LoVo (cell line): ENCODE measurements at regions not wholly inside any gene's neighbourhood (a gene's known extent, or its start where the extent isn't known, plus 50 kb on each side); places are given as distances from the start of the nearest gene placed in this dataset.

Source experiments
- DNase-seq: peaks from one replicate; pipeline ENCODE4 v3.0.0-alpha.2; 2016; ENCODE audit warnings: low spot score

DNA sequence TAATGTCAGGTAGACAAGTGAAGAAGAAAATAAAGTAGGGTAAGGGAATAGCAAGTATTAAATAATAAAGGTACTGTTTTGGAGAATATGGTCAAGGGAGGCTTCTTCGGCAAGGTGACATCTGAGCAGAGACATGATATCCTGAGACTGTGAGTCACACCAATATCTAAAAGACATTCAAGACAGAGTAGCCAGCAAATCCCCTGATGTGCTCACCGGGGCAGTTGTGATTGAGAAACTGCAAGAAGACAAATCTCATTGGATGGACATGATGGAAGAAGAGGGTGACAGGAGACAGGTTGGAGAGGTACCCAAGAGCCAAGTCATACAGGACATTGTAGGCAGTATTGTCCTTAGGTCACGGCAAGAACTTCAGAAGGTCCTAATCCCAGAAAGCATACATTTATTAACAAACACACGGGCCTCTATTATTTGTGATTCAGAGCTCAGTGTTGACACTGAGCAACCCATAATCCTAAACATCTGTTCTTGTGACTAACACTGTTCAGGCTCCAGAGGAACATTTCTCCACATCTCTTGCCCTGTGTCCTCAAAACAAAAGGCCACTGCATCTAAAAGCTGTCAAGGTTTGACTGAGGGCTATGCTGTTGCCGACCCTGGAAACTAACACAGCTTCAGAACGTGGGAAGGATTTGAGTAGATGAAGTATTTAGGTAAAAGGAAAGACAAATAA, 258.7 kb upstream of the CLINT1 start:
- no peak for DNase-seq

DNA sequence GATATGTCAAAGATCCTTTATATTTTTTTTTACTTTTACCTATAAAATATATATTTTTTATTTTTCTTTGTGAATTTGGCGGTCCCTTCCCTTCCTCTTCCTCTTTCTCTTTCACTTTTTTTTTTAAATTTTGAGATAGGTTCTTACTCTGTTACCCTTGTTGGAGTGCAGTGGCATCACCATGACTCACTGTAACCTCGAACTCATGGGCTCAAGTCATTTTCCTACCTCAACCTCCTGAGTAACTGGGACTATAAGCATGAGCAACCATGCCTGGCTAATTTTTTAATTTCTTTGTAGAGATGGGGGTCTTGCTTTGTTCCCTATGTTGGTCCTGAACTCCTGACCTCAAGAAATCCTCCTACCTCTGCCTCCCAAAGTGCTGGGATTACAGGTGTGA, 258.0 kb upstream of the CLINT1 start:
- no peak for DNase-seq

DNA sequence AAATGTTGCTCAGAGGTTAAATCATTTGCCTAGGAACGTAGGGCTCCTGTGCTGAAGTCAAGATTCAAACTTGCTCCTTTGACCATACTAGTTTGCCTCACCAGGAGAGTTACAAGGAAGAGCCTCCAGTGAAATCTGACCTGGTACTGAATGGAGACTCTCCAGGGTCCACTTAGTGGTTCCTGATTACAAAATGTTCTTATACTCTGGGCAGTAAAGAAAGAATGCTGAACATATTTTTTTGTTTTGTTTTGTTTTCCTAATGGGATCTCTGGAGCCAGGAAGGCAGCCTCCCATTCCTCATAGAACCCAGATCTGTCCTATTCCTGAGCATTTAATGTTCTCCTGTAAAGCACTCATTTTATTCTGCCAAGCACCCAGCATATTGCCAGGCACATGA, 256.5 kb upstream of the CLINT1 start:
- DNase-seq = no peak

DNA sequence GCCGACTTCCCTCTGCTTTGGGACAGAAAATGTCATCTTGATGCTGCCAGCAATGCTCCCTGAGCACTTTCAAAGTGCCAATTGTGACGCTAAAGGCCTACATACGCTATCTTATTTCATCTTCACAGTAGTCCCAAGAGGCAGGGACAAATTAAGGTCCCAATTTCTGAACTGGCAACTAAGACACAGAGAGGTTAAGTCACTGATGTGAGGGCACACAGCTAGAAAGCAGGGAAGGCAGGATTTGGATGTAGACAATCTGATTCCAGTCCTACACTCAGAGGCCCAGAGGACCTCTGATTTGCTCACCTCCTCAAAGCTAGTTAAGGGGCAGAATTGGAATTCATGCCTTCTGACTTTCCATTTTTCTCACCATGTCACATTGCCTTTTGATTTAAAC, 249.2 kb upstream of the CLINT1 start:
- no peak for DNase-seq

DNA sequence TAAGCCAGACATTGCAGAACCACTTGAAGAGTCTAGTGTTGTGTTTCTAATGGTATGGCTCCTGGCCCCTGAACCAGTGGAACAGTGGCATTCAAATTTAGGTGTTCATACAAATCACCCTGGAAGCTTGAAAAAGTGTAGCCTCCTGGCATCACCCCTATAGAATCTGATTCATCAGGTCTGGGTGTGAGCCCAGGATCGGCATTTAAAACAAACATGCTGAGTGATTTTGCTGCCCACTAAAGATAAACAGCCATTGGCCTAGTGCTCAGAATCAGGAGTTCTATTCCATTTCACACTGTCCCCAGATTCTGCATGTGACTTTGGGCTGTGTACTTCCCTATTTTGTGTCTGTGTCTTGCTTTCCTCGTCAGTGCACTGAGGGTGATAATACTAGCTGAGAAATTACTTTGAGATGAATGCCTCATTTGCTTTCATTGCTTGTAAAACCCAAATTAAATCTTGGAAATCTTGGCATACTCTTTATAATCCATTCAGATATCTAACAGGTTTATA, 241.5 kb upstream of the CLINT1 start:
- DNase-seq = no peak

DNA sequence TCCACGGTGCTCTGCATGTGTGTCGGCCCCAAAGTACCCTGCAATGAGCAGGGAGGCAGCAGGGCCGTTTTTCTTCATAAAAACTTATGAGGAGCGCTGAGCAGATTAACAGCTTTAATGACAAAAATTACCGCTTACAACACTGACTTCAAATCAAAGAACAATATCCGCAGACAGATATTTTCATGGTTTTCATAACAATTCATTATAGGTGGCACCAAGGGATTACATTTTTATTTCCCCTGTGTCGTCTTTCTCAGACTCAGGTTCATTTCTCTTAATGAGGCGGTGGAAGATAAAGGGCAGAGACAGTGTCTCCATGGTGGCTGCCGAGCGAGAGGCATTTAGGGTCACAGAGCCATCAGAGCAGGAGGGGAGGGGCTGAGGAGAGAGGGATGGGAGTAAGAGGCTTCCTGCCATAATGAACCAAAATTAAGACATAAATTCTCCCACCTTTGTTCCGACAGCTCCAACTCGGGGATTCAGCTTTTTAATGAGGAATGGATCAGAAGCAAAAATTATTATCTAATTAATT, 240.7 kb upstream of the CLINT1 start:
- no peak for DNase-seq

DNA sequence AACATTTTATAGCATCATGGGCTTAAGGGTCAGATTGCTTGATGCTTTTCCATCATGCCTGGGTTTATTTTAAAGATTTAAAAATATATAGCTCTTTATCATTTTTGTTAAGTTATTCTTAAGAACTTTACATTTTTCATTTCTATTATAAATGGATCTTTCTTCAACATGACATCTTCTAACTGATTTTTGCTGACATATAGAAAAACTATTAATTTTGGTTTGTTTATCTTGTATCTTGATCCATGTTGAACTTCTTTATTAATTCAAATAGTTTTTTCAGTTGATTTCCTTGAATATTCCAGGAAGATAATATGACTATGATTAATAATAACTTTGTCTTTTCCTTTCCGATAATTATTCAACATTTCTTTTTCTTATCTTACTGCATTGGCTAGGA, 237.9 kb upstream of the CLINT1 start:
- no peak for DNase-seq

DNA sequence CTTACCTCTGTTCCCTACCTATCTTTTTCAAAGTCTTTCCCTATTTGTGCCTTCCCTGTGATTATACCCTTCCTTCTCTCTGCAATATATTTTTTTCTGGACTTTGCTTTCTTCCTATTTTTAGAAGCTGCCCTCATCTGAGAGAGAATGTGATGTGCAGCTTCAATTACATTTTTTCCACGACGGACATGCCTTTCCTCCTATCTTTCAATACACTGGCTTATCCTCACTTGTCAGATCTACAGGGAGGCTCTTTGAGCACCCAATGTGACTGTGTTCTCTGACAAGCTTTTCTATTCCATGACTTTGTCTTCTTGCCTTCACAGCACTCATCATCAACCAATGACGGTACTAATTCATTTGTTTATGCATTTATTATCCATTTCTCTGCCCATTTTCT, 227.9 kb upstream of the CLINT1 start:
- no peak for DNase-seq

DNA sequence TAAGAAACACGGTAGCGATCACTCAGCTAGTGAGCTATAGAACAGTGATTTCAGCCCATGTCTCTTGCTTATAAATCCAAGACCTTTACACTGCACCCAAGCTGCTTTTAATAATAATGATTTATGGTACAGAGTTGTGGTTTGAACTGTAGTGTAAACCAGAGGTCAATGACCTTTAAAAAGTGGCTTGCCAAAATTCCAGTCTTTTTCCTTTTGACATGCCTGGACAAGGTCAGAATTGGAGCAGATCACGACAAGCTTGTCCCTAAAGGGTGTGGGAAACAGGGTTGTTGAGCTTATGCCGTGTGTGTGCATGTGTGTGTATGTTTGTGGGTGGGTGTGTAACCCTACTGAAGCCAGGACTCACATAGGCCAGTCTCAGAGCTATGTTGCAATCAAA, 225.3 kb upstream of the CLINT1 start:
- DNase-seq = no peak

DNA sequence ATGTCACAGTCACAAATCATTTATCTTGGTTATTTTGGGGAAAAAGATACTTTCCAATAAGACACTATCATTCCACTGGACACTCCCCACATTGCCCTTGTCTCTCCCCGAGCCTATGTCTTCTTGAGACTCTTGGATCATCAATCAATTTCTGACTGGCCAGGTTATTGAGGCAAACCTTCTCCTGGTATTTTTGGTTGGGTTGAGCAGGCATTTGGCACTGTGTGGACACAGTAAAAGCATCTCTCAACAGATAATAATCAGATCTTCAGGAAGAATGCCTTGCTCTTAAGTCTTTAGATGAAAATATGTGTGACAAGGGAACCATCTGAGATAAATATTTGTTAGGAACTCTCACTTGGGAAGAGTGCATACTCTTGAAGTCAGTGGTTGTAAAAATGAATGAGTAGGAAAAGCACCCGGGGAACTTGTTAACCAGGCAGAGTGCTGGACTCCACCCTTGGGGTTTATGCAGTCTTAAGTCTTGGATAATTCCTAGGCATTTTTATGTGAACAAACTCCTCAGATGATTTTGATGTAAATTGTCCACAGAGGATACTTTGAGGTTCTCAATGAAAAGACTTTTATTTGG, 223.8 kb upstream of the CLINT1 start:
- DNase-seq = no peak

DNA sequence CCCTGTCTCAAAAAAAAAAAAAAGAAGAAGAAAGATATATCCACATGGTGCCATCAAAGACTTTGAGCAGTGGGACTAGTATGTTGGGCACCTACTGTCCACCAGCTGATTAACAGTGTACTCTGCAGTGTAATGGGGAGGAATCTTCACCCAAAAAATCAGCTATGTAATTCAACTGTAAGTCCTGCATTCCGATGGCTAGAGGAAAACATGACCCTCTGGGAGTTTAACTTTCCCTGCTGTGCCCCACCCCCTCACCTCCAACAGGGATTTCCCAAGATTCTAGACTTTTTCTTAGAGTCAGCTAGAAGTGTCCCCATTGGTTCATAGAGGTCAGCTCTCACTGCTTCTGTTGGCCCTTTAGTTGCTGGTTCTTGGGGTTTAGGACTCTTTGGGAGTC, 221.2 kb upstream of the CLINT1 start:
- no peak for DNase-seq

DNA sequence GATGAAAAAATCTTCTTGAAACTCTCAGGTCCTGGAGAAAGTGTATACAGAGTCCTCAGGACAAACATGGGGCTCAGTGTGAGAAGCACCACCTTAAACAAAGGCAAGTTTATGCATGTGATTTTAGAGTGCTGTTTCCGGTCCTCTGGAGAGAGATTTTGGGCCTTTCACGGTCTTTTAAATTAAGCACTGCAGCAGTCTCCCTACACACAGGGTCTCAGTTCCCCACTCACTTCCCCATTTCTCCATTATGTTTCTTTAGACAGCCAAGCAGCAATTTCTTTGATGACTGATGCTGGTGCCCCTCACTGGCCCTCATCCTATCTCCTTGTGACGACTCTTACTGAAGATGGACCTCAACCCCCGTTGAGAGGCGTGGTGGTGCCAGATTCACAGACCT, 220.2 kb upstream of the CLINT1 start:
- no peak for DNase-seq

DNA sequence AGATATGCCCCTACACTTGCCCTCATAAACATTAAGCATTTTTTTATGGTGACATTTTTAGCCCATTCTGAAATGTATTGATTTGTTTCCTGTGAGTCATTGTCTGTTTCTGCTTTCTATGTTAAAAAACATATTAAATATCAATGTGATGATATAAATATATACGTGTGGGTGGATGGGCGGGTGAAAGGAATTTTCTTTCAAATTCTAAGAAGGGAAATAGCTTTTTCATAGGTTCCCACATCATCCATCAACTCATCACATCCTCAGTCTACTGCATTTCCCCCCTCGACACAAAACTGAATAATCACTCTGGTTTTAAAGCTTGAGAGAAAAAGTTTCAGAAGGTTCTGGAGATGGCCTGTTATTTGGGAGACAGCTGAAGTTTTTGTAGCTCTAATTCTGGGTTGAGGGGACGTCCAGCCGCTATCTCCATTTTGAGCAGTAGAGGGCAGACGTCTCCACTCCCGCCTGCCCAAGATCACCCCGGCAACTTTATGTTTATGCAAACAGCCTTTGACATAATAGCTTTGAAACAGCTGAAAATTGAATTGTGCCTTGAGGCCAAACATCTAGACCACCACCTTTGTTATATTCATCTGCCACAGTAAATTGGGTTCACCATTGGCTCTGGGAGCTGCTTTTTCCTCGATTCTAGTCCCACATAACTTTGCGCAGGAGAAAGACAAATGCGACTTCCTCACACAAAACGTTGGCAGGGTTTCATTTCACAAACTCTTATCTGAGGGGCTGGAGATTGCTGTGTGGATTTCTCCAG, 216.2 kb upstream of the CLINT1 start:
- DNase-seq = peak; percentile 46

DNA sequence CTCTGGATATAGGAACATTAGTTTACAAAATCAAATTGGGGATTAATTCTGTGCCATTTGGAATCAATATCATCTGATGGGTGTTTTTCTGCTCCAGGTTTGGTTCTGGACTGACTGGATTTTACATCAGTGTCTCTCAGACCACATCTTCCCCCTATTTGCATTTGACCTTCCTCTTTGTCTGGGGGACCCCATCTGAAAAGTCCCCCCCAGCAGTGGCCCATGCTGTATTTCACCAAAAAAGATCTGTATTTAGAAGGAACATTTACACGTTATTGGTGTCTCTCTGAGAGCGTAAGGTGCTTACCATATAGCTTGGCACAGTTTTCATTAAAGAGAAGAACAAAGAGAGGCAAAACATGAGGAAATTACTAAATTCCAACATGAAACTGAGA, 215.6 kb upstream of the CLINT1 start:
- no peak for DNase-seq

DNA sequence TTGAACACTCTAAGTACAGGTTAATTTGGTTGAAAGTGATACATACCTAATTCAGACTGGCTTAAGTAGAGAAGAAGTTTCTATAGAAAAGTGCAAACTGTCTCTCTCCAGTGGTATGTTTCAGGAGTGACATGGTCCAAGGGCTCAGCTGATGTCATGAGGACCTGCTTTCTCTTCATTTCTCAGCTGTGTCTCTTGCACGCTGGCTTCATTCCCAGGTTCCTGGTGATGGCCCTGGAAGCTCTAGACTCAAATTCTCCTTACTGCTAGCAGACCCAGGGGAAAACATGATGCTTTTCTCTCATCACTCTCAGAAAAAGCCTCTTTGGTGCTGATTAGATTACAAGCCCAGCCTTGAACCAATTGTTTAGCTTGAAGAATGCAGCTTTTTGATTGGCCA, 211.9 kb upstream of the CLINT1 start:
- no peak for DNase-seq

DNA sequence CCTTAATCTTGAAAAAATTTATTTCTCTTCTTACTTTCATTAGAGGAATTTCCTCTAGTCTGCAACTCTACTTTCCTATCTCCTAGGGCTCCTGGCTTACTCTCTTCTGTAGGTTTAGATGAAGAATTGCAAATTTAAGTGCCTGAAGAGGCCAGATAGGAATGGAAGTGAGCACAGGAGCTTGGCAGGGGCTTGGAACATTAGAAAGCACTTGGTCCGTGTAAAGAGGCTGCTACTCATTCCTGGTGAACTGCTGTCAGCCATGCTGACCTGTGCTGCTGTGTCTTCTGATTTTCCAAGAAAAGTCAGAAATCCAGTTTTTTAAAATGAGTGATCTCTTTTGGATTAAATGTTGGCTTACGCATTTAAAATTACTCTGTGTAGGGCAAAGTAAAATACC, 210.9 kb upstream of the CLINT1 start:
- DNase-seq = no peak

DNA sequence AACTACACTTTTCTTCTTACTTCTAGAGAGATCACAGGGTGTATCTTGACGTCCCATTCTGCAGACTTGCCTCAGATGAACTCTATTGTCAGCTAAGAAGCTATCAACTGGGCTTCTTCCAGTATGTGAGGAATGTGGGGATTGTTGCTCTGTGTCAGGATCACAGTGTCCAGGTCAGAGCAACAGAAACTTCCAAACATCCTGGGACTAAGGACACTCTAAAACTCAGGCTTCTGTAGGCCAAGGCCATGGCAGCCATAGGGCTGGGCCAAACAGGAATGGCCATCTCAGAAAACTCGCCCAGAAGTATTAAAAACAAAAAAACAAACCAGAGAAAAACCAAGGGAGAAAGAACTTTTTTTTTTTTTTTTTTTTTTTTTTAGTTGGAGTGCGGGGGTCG, 210.0 kb upstream of the CLINT1 start:
- DNase-seq = no peak

DNA sequence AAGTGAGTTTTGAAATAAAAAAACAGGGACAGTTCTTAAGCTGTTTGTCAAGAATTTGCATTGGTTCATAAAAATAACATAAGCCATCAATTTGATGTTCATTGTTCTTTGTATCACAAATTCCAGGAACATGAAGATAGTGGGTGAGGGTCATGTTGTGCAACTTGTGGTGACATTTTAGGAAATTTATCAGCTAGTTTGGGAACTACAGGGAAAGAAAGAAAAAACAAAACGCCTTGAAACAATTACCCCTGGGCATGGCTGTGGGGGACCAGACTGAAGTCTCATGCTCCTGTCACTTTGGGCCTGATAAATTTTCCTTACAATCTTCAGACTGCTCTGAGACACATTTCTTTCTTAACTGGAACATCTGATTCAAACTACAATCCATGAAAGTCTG, 207.1 kb upstream of the CLINT1 start:
- no peak for DNase-seq

DNA sequence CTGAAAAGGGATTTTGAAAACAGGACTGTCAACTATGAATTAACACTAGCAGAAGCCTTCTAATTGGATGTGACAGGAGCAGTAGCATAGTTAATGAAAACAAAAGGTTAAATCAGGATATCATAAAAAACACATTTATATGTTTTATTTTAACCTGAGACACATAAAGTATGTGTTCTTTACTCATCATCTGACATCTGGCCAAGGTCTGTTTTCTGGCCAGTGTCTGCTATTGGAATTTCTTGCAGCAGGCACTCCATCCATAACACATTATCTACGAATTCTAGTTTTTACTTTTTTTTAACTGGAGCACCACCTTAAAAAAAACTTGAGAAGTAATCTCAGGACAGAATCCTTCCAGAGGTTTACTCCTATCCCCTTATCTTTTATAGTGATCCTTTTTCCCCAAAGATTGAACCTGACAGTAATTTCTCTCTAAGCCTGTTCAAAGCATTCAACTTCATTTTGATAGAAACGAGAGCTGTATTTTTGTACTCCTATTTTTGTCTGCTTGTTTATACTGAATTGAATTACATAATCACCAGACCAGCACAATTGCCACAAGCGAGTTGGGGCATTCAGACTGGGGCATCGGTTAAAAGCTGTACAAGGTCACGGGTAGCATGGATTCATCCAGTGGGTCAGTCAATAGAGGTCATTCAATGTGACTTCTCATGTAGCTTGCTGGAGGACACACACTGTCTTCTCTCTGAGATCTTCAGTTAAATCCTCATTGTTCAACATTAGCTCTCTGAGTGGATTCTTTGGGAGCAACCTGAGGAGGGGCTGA, 205.6 kb upstream of the CLINT1 start:
- DNase-seq = no peak

DNA sequence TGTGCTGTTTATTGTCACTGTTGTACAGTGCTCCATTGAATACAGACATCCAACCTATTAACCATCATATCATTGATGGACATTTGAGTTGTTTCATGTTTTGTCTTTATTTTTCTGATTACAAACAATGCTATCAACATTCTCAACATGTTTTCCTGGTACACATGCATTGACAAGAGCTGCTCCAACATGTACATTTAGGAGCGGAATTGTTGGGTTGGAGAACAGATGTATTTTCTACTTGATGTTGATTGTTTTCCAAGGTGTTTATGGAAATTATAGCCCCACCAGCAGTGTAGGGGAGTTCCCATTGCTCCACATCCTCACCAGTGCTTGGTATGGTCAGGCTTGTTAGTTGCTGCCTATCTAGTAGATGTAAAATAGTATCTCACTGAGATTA, 204.1 kb upstream of the CLINT1 start:
- no peak for DNase-seq

DNA sequence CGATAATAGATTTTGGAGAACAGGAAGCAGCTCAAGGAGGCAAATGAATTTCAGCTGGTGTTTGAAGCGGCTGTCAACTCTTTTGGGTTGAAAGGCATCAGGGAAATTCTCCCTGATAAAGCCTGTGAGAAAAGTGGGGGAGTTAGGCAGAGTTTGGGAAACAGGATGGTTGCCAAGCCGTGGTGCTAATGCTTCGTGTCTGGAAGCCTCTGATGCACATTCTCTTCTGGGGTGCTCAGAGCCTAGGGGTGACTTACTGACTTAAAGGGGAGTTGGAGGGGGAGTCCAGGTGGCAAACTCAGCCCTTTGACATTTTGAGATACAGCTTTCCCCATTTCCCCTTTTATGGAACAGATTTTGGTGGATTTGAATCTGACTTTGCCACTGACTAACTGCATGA, 202.5 kb upstream of the CLINT1 start:
- no peak for DNase-seq

DNA sequence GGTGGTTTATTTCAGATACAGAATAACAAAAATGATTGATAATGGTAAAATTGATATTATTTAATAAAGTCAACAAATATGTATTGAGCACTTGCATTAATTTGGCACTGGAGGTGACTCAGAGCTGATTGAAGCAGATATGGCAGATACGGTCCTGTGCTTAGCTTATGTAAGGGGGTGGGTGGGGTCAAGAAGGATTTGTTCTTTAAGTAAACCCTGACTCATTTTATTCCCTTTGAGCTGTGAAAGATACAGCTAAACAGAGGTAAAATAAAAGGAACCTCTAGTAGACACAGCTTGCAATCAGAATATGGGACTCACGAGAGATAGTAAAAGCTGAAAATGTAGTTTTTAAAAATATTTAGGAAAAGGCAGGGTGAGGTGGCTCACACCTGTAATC, 201.3 kb upstream of the CLINT1 start:
- no peak for DNase-seq
